IMR-90 (cell line): ENCODE measurements at regions not wholly inside any gene's neighbourhood (a gene's known extent, or its start where the extent isn't known, plus 50 kb on each side); places are given as distances from the start of the nearest gene placed in this dataset.

ENCODE experiments used
- ATAC-seq: fragments of 200-7000 bp; cut with Tn5 transposase; 2 replicates; pipeline ENCODE4 v1.9.1; 2020; ENCODE audit warnings: low read depth, mild to moderate bottlenecking, moderate library complexity
- BruUV-seq: library from RNA; stranded (reverse); fragments of 400-500 nt; replicated peaks from 2 replicates; lab custom pipeline; 2021; lab: Mats Ljungman, UMichigan
- CTCF ChIA-PET: fragments of 300-600 bp; formaldehyde crosslinking; extraction: SDS; loops from one replicate; lab custom pipeline; 2021; ENCODE audit warnings: antibody characterized with exemption; lab: Yijun Ruan, JAX
- POLR2A ChIA-PET: fragments of 300-600 bp; sonication (Branson Sonifier 250); formaldehyde crosslinking; loops from one replicate; lab custom pipeline; 2022; ENCODE audit warnings: antibody characterized with exemption; ENCODE audit not compliant: unreplicated experiment; lab: Charles Lee
- DNase-seq: peaks from one replicate; pipeline ENCODE4 v3.0.0; 2013
- H2AFZ ChIP-seq: replicated peaks from 2 replicates; pipeline ENCODE3; 2013; ENCODE audit warnings: low read length, mild to moderate bottlenecking; ENCODE audit not compliant: poor library complexity
- H2AK5ac ChIP-seq: 2 replicates; pipeline ENCODE4 v1.6.1; 2013; ENCODE audit warnings: low read depth, low read length, inconsistent platforms
- H2AK9ac ChIP-seq: replicated peaks from 2 replicates; pipeline ENCODE3; 2013; ENCODE audit warnings: mild to moderate bottlenecking, low read depth, low read length, moderate library complexity; ENCODE audit not compliant: poor library complexity
- H2BK120ac ChIP-seq: 2 replicates; pipeline ENCODE4 v1.6.1; 2013; ENCODE audit warnings: low read depth, low read length, inconsistent platforms
- H2BK15ac ChIP-seq: 3 replicates; pipeline ENCODE4 v1.6.1; 2013; ENCODE audit warnings: low read depth, low read length, inconsistent platforms
- H2BK20ac ChIP-seq: 2 replicates; pipeline ENCODE4 v1.6.1; 2013; ENCODE audit warnings: low read depth, mild to moderate bottlenecking, inconsistent platforms, low read length, moderate library complexity
- H2BK5ac ChIP-seq: 2 replicates; pipeline ENCODE4 v1.6.1; 2013; ENCODE audit warnings: mild to moderate bottlenecking, low read depth, low read length, inconsistent platforms; ENCODE audit not compliant: poor library complexity, severe bottlenecking
- H3K14ac ChIP-seq: replicated peaks from 2 replicates; pipeline ENCODE4 v1.6.1; 2013; ENCODE audit warnings: low read depth, low read length, inconsistent platforms
- H3K18ac ChIP-seq: 2 replicates; pipeline ENCODE4 v1.6.1; 2013; ENCODE audit warnings: low read depth, low read length, control low read depth
- H3K23ac ChIP-seq: 2 replicates; pipeline ENCODE4 v1.6.1; 2013; ENCODE audit warnings: low read depth, low read length, inconsistent platforms
- H3K27ac ChIP-seq: 2 replicates; pipeline ENCODE4 v1.5.1; 2013; ENCODE audit warnings: mild to moderate bottlenecking, control low read depth, low read length; ENCODE audit not compliant: insufficient read depth
- H3K27me3 ChIP-seq: 2 replicates; pipeline ENCODE4 v1.6.1; 2013; ENCODE audit warnings: low read length; ENCODE audit not compliant: control insufficient read depth, insufficient read depth
- H3K36me3 ChIP-seq: 2 replicates; pipeline ENCODE4 v1.6.1; 2013; ENCODE audit warnings: low read length, mixed read lengths; ENCODE audit not compliant: control insufficient read depth, insufficient read depth
- H3K4ac ChIP-seq: 2 replicates; pipeline ENCODE4 v1.6.1; 2013; ENCODE audit warnings: low read depth, low read length, inconsistent platforms
- H3K4me1 ChIP-seq: 2 replicates; pipeline ENCODE4 v1.6.1; 2013; ENCODE audit warnings: low read length, mixed read lengths; ENCODE audit not compliant: control insufficient read depth, insufficient read depth
- H3K4me2 ChIP-seq: 2 replicates; pipeline ENCODE4 v1.6.1; 2013; ENCODE audit warnings: low read depth, mild to moderate bottlenecking, control low read depth, low read length, moderate library complexity
- H3K4me3 ChIP-seq: 2 replicates; pipeline ENCODE4 v1.5.1; 2013; ENCODE audit warnings: low read depth, mild to moderate bottlenecking, control low read depth, low read length, moderate library complexity; ENCODE audit not compliant: insufficient read depth
- H3K56ac ChIP-seq: 2 replicates; pipeline ENCODE4 v1.6.1; 2013; ENCODE audit warnings: low read length, inconsistent platforms; ENCODE audit not compliant: insufficient read depth; ENCODE audit errors: extremely low read depth
- H3K79me1 ChIP-seq, 2 experiments: 2 replicates each; pipeline ENCODE4 v1.6.1; 2013; ENCODE audit warnings: low read length in 2 of 2, inconsistent platforms in 1 of 2, low read depth in 1 of 2
- H3K9ac ChIP-seq: 2 replicates; pipeline ENCODE4 v1.6.1; 2013; ENCODE audit warnings: low read depth, low read length, control low read depth
- H3K9me1 ChIP-seq: 2 replicates; pipeline ENCODE4 v1.6.1; 2013; ENCODE audit warnings: low read length, inconsistent platforms; ENCODE audit not compliant: insufficient read depth
- H3K9me3 ChIP-seq: 2 replicates; pipeline ENCODE4 v1.6.1; 2013; ENCODE audit warnings: low read length; ENCODE audit not compliant: control insufficient read depth, insufficient read depth
- H4K20me1 ChIP-seq: 2 replicates; pipeline ENCODE4 v1.6.1; 2013; ENCODE audit warnings: low read length, inconsistent platforms; ENCODE audit not compliant: insufficient read depth
- H4K5ac ChIP-seq: 2 replicates; pipeline ENCODE4 v1.6.1; 2013; ENCODE audit warnings: mild to moderate bottlenecking, low read depth, low read length, control low read depth
- H4K8ac ChIP-seq, 2 experiments: 2 replicates each; pipeline ENCODE4 v1.6.1; 2013; ENCODE audit warnings: low read depth in 2 of 2, low read length in 2 of 2, control low read depth in 1 of 2, inconsistent platforms in 1 of 2
- H4K91ac ChIP-seq: 2 replicates; pipeline ENCODE4 v1.6.1; 2013; ENCODE audit warnings: low read depth, low read length, inconsistent platforms; ENCODE audit not compliant: insufficient read depth
- BHLHE40 ChIP-seq: fragments of 150-350 bp; IDR thresholded peaks from 2 replicates; pipeline ENCODE4 v1.6.1; 2016; ENCODE audit warnings: mild to moderate bottlenecking, low read depth, low read length
- CEBPB ChIP-seq: IDR thresholded peaks from 2 replicates; pipeline ENCODE4 v1.6.1; 2012; ENCODE audit warnings: low read depth, low read length, improper control_type of control experiment
- CHD1 ChIP-seq: IDR thresholded peaks from 2 replicates; pipeline ENCODE4 v1.6.1; 2012; ENCODE audit warnings: low read depth, low read length, improper control_type of control experiment
- CTCF ChIP-seq: conservative IDR thresholded peaks from 2 replicates; pipeline ENCODE4 v1.5.1; 2012; ENCODE audit warnings: mild to moderate bottlenecking, low read depth, low read length, improper control_type of control experiment
- ELK1 ChIP-seq: fragments of 150-350 bp; IDR thresholded peaks from 2 replicates; pipeline ENCODE4 v1.6.1; 2016; ENCODE audit warnings: low read depth, mild to moderate bottlenecking, low read length, moderate library complexity, borderline replicate concordance
- FOS ChIP-seq: fragments of 150-350 bp; IDR thresholded peaks from 2 replicates; pipeline ENCODE4 v1.6.1; 2016; ENCODE audit warnings: low read depth, low read length
- MAFK ChIP-seq: IDR thresholded peaks from 2 replicates; pipeline ENCODE4 v1.6.1; 2012; ENCODE audit warnings: low read depth, low read length, improper control_type of control experiment
- MAZ ChIP-seq: IDR thresholded peaks from 2 replicates; pipeline ENCODE4 v1.6.1; 2012; ENCODE audit warnings: low read depth, mild to moderate bottlenecking, low read length, improper control_type of control experiment, moderate library complexity, borderline replicate concordance
- MXI1 ChIP-seq: IDR thresholded peaks from 2 replicates; pipeline ENCODE4 v1.6.1; 2012; ENCODE audit warnings: low read depth, mild to moderate bottlenecking, low read length, moderate library complexity, borderline replicate concordance
- NFE2L2 ChIP-seq: fragments of 150-350 bp; IDR thresholded peaks from 2 replicates; pipeline ENCODE4 v1.6.1; 2016; ENCODE audit warnings: low read depth, mild to moderate bottlenecking, low read length
- POLR2A ChIP-seq: IDR thresholded peaks from 2 replicates; pipeline ENCODE4 v1.6.1; 2012; ENCODE audit warnings: mild to moderate bottlenecking, low read depth, low read length
- RAD21 ChIP-seq: IDR thresholded peaks from 2 replicates; pipeline ENCODE4 v1.6.1; 2012; ENCODE audit warnings: low read length, improper control_type of control experiment
- RCOR1 ChIP-seq: IDR thresholded peaks from 2 replicates; pipeline ENCODE4 v1.6.1; 2012; ENCODE audit warnings: mild to moderate bottlenecking, low read length, improper control_type of control experiment; ENCODE audit not compliant: insufficient replicate concordance
- RFX5 ChIP-seq: IDR thresholded peaks from 2 replicates; pipeline ENCODE4 v1.8.0; 2012; ENCODE audit warnings: low read depth, mild to moderate bottlenecking, low read length, moderate library complexity
- SMC3 ChIP-seq: fragments of 150-350 bp; IDR thresholded peaks from 2 replicates; pipeline ENCODE4 v1.6.1; 2016; ENCODE audit warnings: low read depth, mild to moderate bottlenecking, antibody characterized with exemption, low read length, moderate library complexity
- USF2 ChIP-seq: fragments of 150-350 bp; IDR thresholded peaks from 2 replicates; pipeline ENCODE4 v1.6.1; 2017; ENCODE audit warnings: mild to moderate bottlenecking, antibody characterized with exemption, low read length, low read depth
- dilution Hi-C: fragments of 300-500 bp; cut with HindIII; formaldehyde crosslinking; loops from one replicate; pipeline ENCODE4 v1.14.3; 2018; ENCODE audit warnings: low sequenced_read_pairs; ENCODE audit not compliant: unreplicated experiment
- in situ Hi-C: fragments of 300-500 bp; cut with MboI; formaldehyde crosslinking; loops from 3 replicates; pipeline ENCODE4 v1.14.3; 2019; ENCODE audit warnings: low sequenced_read_pairs, inconsistent platforms, mixed read lengths
- intact Hi-C: fragments of 100-400 bp; cut with micrococcal nuclease; formaldehyde crosslinking; loops from 2 replicates; pipeline ENCODE4 v1.10.0; 2022

DNA sequence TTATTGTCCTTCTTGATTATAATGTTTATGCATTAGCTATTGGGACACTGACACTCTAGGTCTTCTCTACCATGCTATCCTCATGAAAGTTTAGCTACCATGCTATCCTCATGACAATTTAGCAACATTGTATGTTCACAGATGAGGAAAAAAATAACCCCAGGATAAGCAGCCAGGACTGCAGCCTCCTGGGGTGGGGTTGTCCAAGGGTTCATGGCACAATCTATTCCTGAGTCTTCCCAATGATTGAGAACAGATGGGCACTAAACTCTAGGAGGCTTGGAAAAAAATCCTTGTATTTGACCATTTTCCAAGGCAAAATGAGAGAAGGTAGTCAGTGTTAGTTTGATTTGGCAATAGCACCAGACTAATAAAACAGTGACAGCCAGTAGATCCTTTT, 619.8 kb upstream of the LCORL start:
- ATAC-seq, result no peak
- BruUV-seq, result no TSS peak
- POLR2A ChIA-PET, result no interaction called here
- Histone ChIP-seq H4K8ac (no peak overlapping the region), H3K4me1 (no peaks in the 10 kb centered on the region), H2BK15ac (no peak overlapping the region), H4K91ac (no peak overlapping the region), H2BK120ac (no peak overlapping the region), H3K23ac (no peak overlapping the region), H3K27ac (no peak overlapping the region), H2BK20ac (no peak overlapping the region), H3K27me3 (no peaks in the 10 kb centered on the region), H2AK9ac (no peak overlapping the region), H2AK5ac (no peak overlapping the region), H4K5ac (no peak overlapping the region), H4K20me1 (no peaks in the 10 kb centered on the region), H3K79me1 (no peaks in the 10 kb centered on the region), H3K4me3 (no peak overlapping the region), H3K56ac (no peak overlapping the region), H2AFZ (no peak overlapping the region), H3K18ac (no peak overlapping the region), H3K9me3 (no peaks in the 10 kb centered on the region; the same call in 1 of the 2 replicates), H2BK5ac (no peak overlapping the region), H3K9ac (no peak overlapping the region), H3K36me3 (no peaks in the 10 kb centered on the region), H3K4ac (no peak overlapping the region), H3K14ac (no peak overlapping the region), H3K9me1 (no peaks in the 10 kb centered on the region), H3K4me2 (no peak overlapping the region)
- DNase-seq, result no peak
- TF ChIP-seq USF2 (no peak), RAD21 (no peak), SMC3 (no peak), CEBPB (no peak), RCOR1 (no peak), POLR2A (no peak), FOS (no peak), MAFK (no peak), MAZ (no peak), CTCF (no peak), RFX5 (no peak), ELK1 (no peak), CHD1 (no peak), NFE2L2 (no peak), MXI1 (no peak), BHLHE40 (no peak)
- intact Hi-C loops (no loop called here), dilution Hi-C loops (no loop called here), in situ Hi-C loops (no loop called here)
- CTCF ChIA-PET, result no interaction called here
